ENCODE measurements at regions not wholly inside any gene's neighbourhood (a gene's known extent, or its start where the extent isn't known, plus 50 kb on each side); places are given as distances from the start of the nearest gene placed in this dataset.
"Not testable (repeated sequence)": the region's sequence is repeated elsewhere in the genome, so short reads cannot be mapped to it uniquely, and the experiment has no call there.

- H3K27ac Mint-ChIP-seq, result no peak overlapping the region
- no peaks in the 10 kb centered on the region for H3K9me3 Mint-ChIP-seq
- H3K4me1 Mint-ChIP-seq (ENCODE audit: unreplicated experiment), result peaks cover 11% of the 10 kb centered on the region
- no peak overlapping the region for H3K4me3 Mint-ChIP-seq
- no peak for DNase-seq (ENCODE audit: extremely low spot score, unreplicated experiment)
- H3K27me3 Mint-ChIP-seq, result peaks cover 57% of the 10 kb centered on the region
- H3K36me3 Mint-ChIP-seq, result no peaks in the 10 kb centered on the region
- no peak for TF ChIP-seq CTCF (conservative IDR thresholded peaks at IDR 0.05)
These were observed 344.1 kb upstream of the PRKCQ start for GRCh38 chr10:6924166-6924565.

GRCh38 chr10:6921026-6921425 lies 340.9 kb upstream of the PRKCQ start:
- H3K4me3 Mint-ChIP-seq; H3K9me3 Mint-ChIP-seq; H3K4me1 Mint-ChIP-seq (ENCODE audit: unreplicated experiment); H3K27ac Mint-ChIP-seq; H3K36me3 Mint-ChIP-seq; DNase-seq (ENCODE audit: extremely low spot score, unreplicated experiment): not testable (repeated sequence)
- peaks cover 59% of the 10 kb centered on the region for H3K27me3 Mint-ChIP-seq

- H3K36me3 Mint-ChIP-seq, result no peaks in the 10 kb centered on the region
- H3K4me1 Mint-ChIP-seq (ENCODE audit: unreplicated experiment), result peaks cover 9% of the 10 kb centered on the region
- no peaks in the 10 kb centered on the region for H3K9me3 Mint-ChIP-seq
- TF ChIP-seq CTCF (conservative IDR thresholded peaks at IDR 0.05), result peak; percentile 78
- H3K27ac Mint-ChIP-seq, result no peak overlapping the region
- peak overlapping the region; percentile 46 for H3K4me3 Mint-ChIP-seq
- DNase-seq (ENCODE audit: extremely low spot score, unreplicated experiment), result peak; percentile 70
- peaks cover 54% of the 10 kb centered on the region for H3K27me3 Mint-ChIP-seq
These were observed 340.3 kb upstream of the PRKCQ start for GRCh38 chr10:6920072-6921019.

GRCh38 chr10:6919077-6919476 lies 339.0 kb upstream of the PRKCQ start:
- no peaks in the 10 kb centered on the region for H3K9me3 Mint-ChIP-seq
- peaks cover 44% of the 10 kb centered on the region for H3K27me3 Mint-ChIP-seq

GRCh38 chr10:6918305-6918704 lies 338.2 kb upstream of the PRKCQ start:
- no peaks in the 10 kb centered on the region for H3K36me3 Mint-ChIP-seq
- H3K27me3 Mint-ChIP-seq, result peaks cover 43% of the 10 kb centered on the region
- TF ChIP-seq CTCF (conservative IDR thresholded peaks at IDR 0.05), result peak; percentile 67
- no peaks in the 10 kb centered on the region for H3K9me3 Mint-ChIP-seq
- H3K4me3 Mint-ChIP-seq, result no peak overlapping the region
- H3K4me1 Mint-ChIP-seq (ENCODE audit: unreplicated experiment), result peaks cover 9% of the 10 kb centered on the region
- no peak for DNase-seq (ENCODE audit: extremely low spot score, unreplicated experiment)
- H3K27ac Mint-ChIP-seq, result no peak overlapping the region

More at GRCh38 chr10:6919077-6919476, 339.0 kb upstream of the PRKCQ start:
- Mint-ChIP-seq H3K27ac (no peak overlapping the region), H3K4me3 (no peak overlapping the region), H3K36me3 (no peaks in the 10 kb centered on the region), H3K4me1 (ENCODE audit: unreplicated experiment) (peaks cover 9% of the 10 kb centered on the region)
- DNase-seq (ENCODE audit: extremely low spot score, unreplicated experiment), result no peak
- no peak for TF ChIP-seq CTCF (conservative IDR thresholded peaks at IDR 0.05)

GRCh38 chr10:6917125-6917524 lies 337.0 kb upstream of the PRKCQ start:
- H3K4me3 Mint-ChIP-seq, result no peak overlapping the region
- no peak overlapping the region for H3K27ac Mint-ChIP-seq
- no peaks in the 10 kb centered on the region for H3K9me3 Mint-ChIP-seq
- peaks cover 9% of the 10 kb centered on the region for H3K4me1 Mint-ChIP-seq (ENCODE audit: unreplicated experiment)
- TF ChIP-seq CTCF (conservative IDR thresholded peaks at IDR 0.05), result no peak
- DNase-seq (ENCODE audit: extremely low spot score, unreplicated experiment), result no peak
- H3K27me3 Mint-ChIP-seq, result peaks cover 40% of the 10 kb centered on the region
- H3K36me3 Mint-ChIP-seq, result no peaks in the 10 kb centered on the region

Data from type B pancreatic cell (in vitro differentiated cells).